SK-N-SH (cell line): ENCODE measurements at regions not wholly inside any gene's neighbourhood (a gene's known extent, or its start where the extent isn't known, plus 50 kb on each side); places are given as distances from the start of the nearest gene placed in this dataset.
"Not testable (repeated sequence)": the region's sequence is repeated elsewhere in the genome, so short reads cannot be mapped to it uniquely, and the experiment has no call there.

ENCODE experiments used
- CTCF ChIA-PET: fragments of 300-600, 350-600 bp; formaldehyde crosslinking; extraction: SDS; loops from one replicate; lab custom pipeline; 2021; lab: Yijun Ruan, JAX
- POLR2A ChIA-PET: fragments of 350-600 bp; sonication (Branson Sonifier 250); formaldehyde crosslinking; extraction: SDS; loops from one replicate; lab custom pipeline; 2020; ENCODE audit warnings: antibody characterized with exemption, inconsistent platforms; lab: Yijun Ruan, JAX
- DNase-seq: peaks from one replicate; pipeline ENCODE4 v3.0.0; 2012
- H2AFZ ChIP-seq: fragments of 200-600 bp; sonication (generic); 2 replicates; pipeline ENCODE4 v1.8.1; 2016; ENCODE audit warnings: antibody characterized with exemption, mild to moderate bottlenecking, low read depth
- H3F3A ChIP-seq: fragments of 200-600 bp; sonication (generic); replicated peaks from 2 replicates; pipeline ENCODE3; 2016; ENCODE audit warnings: antibody characterized with exemption, mild to moderate bottlenecking; ENCODE audit not compliant: insufficient read depth
- H3K27ac ChIP-seq, 2 experiments: fragments of 200-500 bp in 1 of 2; fragments of 200-600 bp in 1 of 2; sonication (Bioruptor generic) in 1 of 2; sonication (generic), shearing (Covaris generic) in 1 of 2; 2 replicates each; pipeline versions ENCODE4 v1.5.1 to v1.6.1; 2014 to 2016; ENCODE audit warnings: low read depth in 2 of 2, inconsistent platforms in 1 of 2, low read length in 1 of 2, mild to moderate bottlenecking in 1 of 2, mixed read lengths in 1 of 2
- H3K27me3 ChIP-seq: fragments of 200-600 bp; sonication (generic), shearing (Covaris generic); 2 replicates; pipeline ENCODE4 v1.6.1; 2016; ENCODE audit warnings: mixed run types; ENCODE audit not compliant: insufficient read depth
- H3K36me3 ChIP-seq, 2 experiments: fragments of 200-500 bp in 1 of 2; fragments of 200-600 bp in 1 of 2; sonication (Bioruptor generic) in 1 of 2; sonication (generic) in 1 of 2; replicated peaks in 1 of 2; 2 replicates each; pipeline versions ENCODE3 to v1.5.1; 2014 to 2016; ENCODE audit warnings: low read length in 1 of 2, mild to moderate bottlenecking in 1 of 2; ENCODE audit not compliant: insufficient read depth in 2 of 2, control insufficient read depth in 1 of 2
- H3K4me1 ChIP-seq, 2 experiments: fragments of 200-500 bp in 1 of 2; fragments of 200-600 bp in 1 of 2; sonication (Bioruptor generic) in 1 of 2; sonication (generic), shearing (Covaris generic) in 1 of 2; 2 replicates each; pipeline versions ENCODE4 v1.5.1 to v1.6.1; 2014 to 2016; ENCODE audit warnings: low read depth in 1 of 2, low read length in 1 of 2, mixed run types in 1 of 2; ENCODE audit not compliant: insufficient read depth in 2 of 2, control insufficient read depth in 1 of 2
- H3K4me2 ChIP-seq: fragments of 200-600 bp; sonication (generic), shearing (Covaris generic); 2 replicates; pipeline ENCODE4 v1.6.1; 2017; ENCODE audit warnings: mixed run types
- H3K4me3 ChIP-seq, 2 experiments: fragments of 200-500 bp in 1 of 2; fragments of 200-600 bp in 1 of 2; sonication (Bioruptor generic) in 1 of 2; sonication (generic), shearing (Covaris generic) in 1 of 2; 2 replicates each; pipeline versions ENCODE4 v1.5.1 to v1.8.1; 2014 to 2016; ENCODE audit warnings: low read depth in 2 of 2, inconsistent platforms in 1 of 2, low read length in 1 of 2, mild to moderate bottlenecking in 1 of 2, mixed read lengths in 1 of 2, moderate library complexity in 1 of 2
- H3K79me2 ChIP-seq: fragments of 200-600 bp; sonication (generic); 2 replicates; pipeline ENCODE4 v1.8.1; 2017; ENCODE audit warnings: mild to moderate bottlenecking; ENCODE audit not compliant: insufficient read depth
- H3K9ac ChIP-seq: fragments of 200-600 bp; sonication (generic); 2 replicates; pipeline ENCODE4 v1.6.1; 2017; ENCODE audit warnings: mixed run types
- H3K9me2 ChIP-seq: fragments of 200-600 bp; sonication (generic); 2 replicates; pipeline ENCODE4 v1.6.1; 2017; ENCODE audit warnings: mixed run types
- H3K9me3 ChIP-seq: fragments of 200-600 bp; sonication (generic); 2 replicates; pipeline ENCODE4 v1.6.1; 2017; ENCODE audit warnings: mixed run types, mild to moderate bottlenecking, moderate library complexity
- H4K20me1 ChIP-seq: fragments of 200-600 bp; sonication (generic); 2 replicates; pipeline ENCODE4 v1.6.1; 2017; ENCODE audit warnings: mild to moderate bottlenecking, mixed run types; ENCODE audit not compliant: insufficient read depth
- CHD2 ChIP-seq: fragments of 150-350 bp; IDR thresholded peaks from 2 replicates; pipeline ENCODE4 v1.6.1; 2018; ENCODE audit warnings: low read length; ENCODE audit not compliant: partially characterized antibody
- EP300 ChIP-seq, 2 experiments: IDR thresholded peaks; 2 replicates each; pipeline versions ENCODE4 v1.4.0 to v1.6.1; 2012; ENCODE audit warnings: borderline replicate concordance in 1 of 2, low read depth in 1 of 2, low read length in 1 of 2
- FOXJ3 ChIP-seq: sonication (generic); formaldehyde crosslinking; IDR thresholded peaks from 2 replicates; pipeline ENCODE4 v1.5.1; 2020; ENCODE audit warnings: mild to moderate bottlenecking, missing genetic modification reagents
- GATA2 ChIP-seq: sonication (generic); formaldehyde crosslinking; IDR thresholded peaks from 2 replicates; pipeline ENCODE4 v1.5.0; 2020; ENCODE audit warnings: mild to moderate bottlenecking, missing genetic modification reagents
- MXI1 ChIP-seq: IDR thresholded peaks from 2 replicates; pipeline ENCODE4 v1.6.1; 2012; ENCODE audit warnings: mild to moderate bottlenecking, low read depth, low read length, improper control_type of control experiment
- RAD21 ChIP-seq: IDR thresholded peaks from 2 replicates; pipeline ENCODE4 v1.6.1; 2012; ENCODE audit warnings: mild to moderate bottlenecking, low read length
- SMC3 ChIP-seq: IDR thresholded peaks from 2 replicates; pipeline ENCODE4 v1.6.1; 2012; ENCODE audit warnings: low read depth, low read length, improper control_type of control experiment
- WGBS: methylation state at CpG from one replicate; pipeline ENCODE4 v1.1.6; 2017; ENCODE audit warnings: low lambda C conversion rate; 5-methylcytosine and 5-hydroxymethylcytosine counted together
- TF ChIP-seq, protein P1 (sequence below): fragments of 200-600 bp; sonication (generic); IDR thresholded peaks from 2 replicates; pipeline ENCODE4 v1.6.1; 2017; ENCODE audit warnings: antibody characterized with exemption, mild to moderate bottlenecking, moderate library complexity

GRCh38 chr10:55518416-55518815 lies 717.4 kb upstream of the PCDH15 start:
- not testable (repeated sequence) for H3K27me3 ChIP-seq, H3K79me2 ChIP-seq, H3K4me2 ChIP-seq, H3K9ac ChIP-seq, H2AFZ ChIP-seq, H3K9me3 ChIP-seq, DNase-seq, H3F3A ChIP-seq, H3K4me3 ChIP-seq, H3K4me1 ChIP-seq, H4K20me1 ChIP-seq, H3K9me2 ChIP-seq, H3K36me3 ChIP-seq
- H3K27ac ChIP-seq, result peak overlapping the region in 1 of 2 experiments; percentile 97; a peak in 2 of 4 replicates
- TF ChIP-seq GATA2, result peak; percentile 88
- TF ChIP-seq FOXJ3 (CRISPR knock-in tag), result peak; percentile 71; the same call in 1 of the 2 replicates
- peak; percentile 30 for TF ChIP-seq CHD2
- peak in 1 of 2 experiments; percentile 64; a peak in 2 of 4 replicates for TF ChIP-seq EP300 (IDR thresholded peaks at IDR 0.05; ENCODE audit: borderline replicate concordance in 1 of 2, low read depth in 1 of 2, low read length in 1 of 2)
- POLR2A ChIA-PET, result interaction anchor here (1.0 kb wide), 1 partner anchor 112 kb away, joined by 3 read pairs; no protein-coding TSS in a partner anchor
- CTCF ChIA-PET, result interaction anchor here (1.9 to 2.7 kb wide), 4 partner anchors 12 to 427 kb away, joined by 5 to 12 read pairs (median 6); no protein-coding TSS in a partner anchor
- 25% methylated on average over 1 of the region's 1 CpG for WGBS

- no peak overlapping the region for H3K4me2 ChIP-seq
Observed at GRCh38 chr10:55509168-55509567, 708.1 kb upstream of the PCDH15 start.

GRCh38 chr10:55500931-55501559 lies 700.0 kb upstream of the PCDH15 start:
- Histone ChIP-seq H4K20me1 (no peaks in the 10 kb centered on the region), H3K9me2 (no peaks in the 10 kb centered on the region; the same call in 1 of the 2 replicates), H3K9ac (no peak overlapping the region), H3K27ac (no peak overlapping the region), H3K4me3 (no peak overlapping the region; a peak in 1 of 4 replicates), H3K4me1 (no peaks in the 10 kb centered on the region), H3K9me3 (no peaks in the 10 kb centered on the region), H3K79me2 (no peaks in the 10 kb centered on the region), H3K27me3 (no peaks in the 10 kb centered on the region), H3F3A (no peaks in the 10 kb centered on the region), H3K4me2 (no peak overlapping the region), H3K36me3 (no peaks in the 10 kb centered on the region), H2AFZ (no peak overlapping the region)
- TF ChIP-seq SMC3 (peak; percentile 68), RAD21 (peak; percentile 78), MXI1 (no peak)
- TF ChIP-seq, protein P1, sequence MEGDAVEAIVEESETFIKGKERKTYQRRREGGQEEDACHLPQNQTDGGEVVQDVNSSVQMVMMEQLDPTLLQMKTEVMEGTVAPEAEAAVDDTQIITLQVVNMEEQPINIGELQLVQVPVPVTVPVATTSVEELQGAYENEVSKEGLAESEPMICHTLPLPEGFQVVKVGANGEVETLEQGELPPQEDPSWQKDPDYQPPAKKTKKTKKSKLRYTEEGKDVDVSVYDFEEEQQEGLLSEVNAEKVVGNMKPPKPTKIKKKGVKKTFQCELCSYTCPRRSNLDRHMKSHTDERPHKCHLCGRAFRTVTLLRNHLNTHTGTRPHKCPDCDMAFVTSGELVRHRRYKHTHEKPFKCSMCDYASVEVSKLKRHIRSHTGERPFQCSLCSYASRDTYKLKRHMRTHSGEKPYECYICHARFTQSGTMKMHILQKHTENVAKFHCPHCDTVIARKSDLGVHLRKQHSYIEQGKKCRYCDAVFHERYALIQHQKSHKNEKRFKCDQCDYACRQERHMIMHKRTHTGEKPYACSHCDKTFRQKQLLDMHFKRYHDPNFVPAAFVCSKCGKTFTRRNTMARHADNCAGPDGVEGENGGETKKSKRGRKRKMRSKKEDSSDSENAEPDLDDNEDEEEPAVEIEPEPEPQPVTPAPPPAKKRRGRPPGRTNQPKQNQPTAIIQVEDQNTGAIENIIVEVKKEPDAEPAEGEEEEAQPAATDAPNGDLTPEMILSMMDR, result peak; percentile 82
- 14% methylated on average over 1 of the region's 1 CpG for WGBS
- ChIA-PET POLR2A (no interaction called here), CTCF (interaction anchor here (0.6 to 1.2 kb wide), 8 partner anchors 9 to 409 kb away, joined by 3 to 5 read pairs (median 3); no protein-coding TSS in a partner anchor)
- peak; percentile 3 for DNase-seq

More at GRCh38 chr10:55509168-55509567, 708.1 kb upstream of the PCDH15 start:
- no peak for DNase-seq
- Histone ChIP-seq H3K4me3 (no peak overlapping the region), H3K9me2 (no peaks in the 10 kb centered on the region), H3K79me2 (no peaks in the 10 kb centered on the region), H2AFZ (no peak overlapping the region), H3K36me3 (no peaks in the 10 kb centered on the region), H3K27me3 (no peaks in the 10 kb centered on the region), H3K4me1 (no peaks in the 10 kb centered on the region; a peak in 1 of 4 replicates), H3K9me3 (no peaks in the 10 kb centered on the region), H4K20me1 (no peaks in the 10 kb centered on the region), H3K9ac (no peak overlapping the region), H3K27ac (no peak overlapping the region), H3F3A (no peaks in the 10 kb centered on the region)
- TF ChIP-seq FOXJ3 (CRISPR knock-in tag), result no peak
- ChIA-PET CTCF (no interaction called here), POLR2A (no interaction called here)
- WGBS, result 61% methylated on average over 4 of the region's 4 CpGs
